Upper lobe of left lung (tissue), 6 donors: ENCODE measurements at regions not wholly inside any gene's neighbourhood (a gene's known extent, or its start where the extent isn't known, plus 50 kb on each side); places are given as distances from the start of the nearest gene placed in this dataset.

ENCODE experiments used
- ATAC-seq, 2 donors: fragments of 200-7000 bp; cut with Tn5 transposase; one replicate each; pipeline ENCODE4 v1.9.1; 2022; ENCODE audit warnings: mild to moderate bottlenecking in 2 of 2, moderate library complexity in 2 of 2; ENCODE audit not compliant: low FRiP score in 2 of 2
- DNase-seq, 2 donors: peaks; one replicate each; pipeline ENCODE4 v3.0.0-alpha.2; 2019 to 2020
- H3K27ac ChIP-seq, 4 donors: fragments of 200-600 bp; sonication (generic); one replicate each; pipeline ENCODE4 v1.5.1; 2016 to 2019
- H3K27me3 ChIP-seq, 4 donors: fragments of 200-600 bp; sonication (generic); one replicate each; pipeline ENCODE4 v1.5.1; 2017 to 2019
- H3K36me3 ChIP-seq, 4 donors: fragments of 200-600 bp; sonication (generic); one replicate each; pipeline ENCODE4 v1.5.1; 2016 to 2019
- H3K4me1 ChIP-seq, 4 donors: fragments of 200-600 bp; sonication (generic); one replicate each; pipeline ENCODE4 v1.5.1; 2018 to 2019
- H3K4me3 ChIP-seq, 4 donors: fragments of 200-600 bp; sonication (generic); one replicate each; pipeline ENCODE4 v1.5.1; 2017 to 2019; ENCODE audit warnings: mild to moderate bottlenecking in 2 of 4, moderate library complexity in 1 of 4
- H3K9me3 ChIP-seq, 4 donors: fragments of 200-600 bp; sonication (generic); one replicate each; pipeline ENCODE4 v1.5.1; 2018 to 2019
- EP300 ChIP-seq, 4 donors: sonication (generic); formaldehyde crosslinking; IDR thresholded peaks; one replicate each; pipeline ENCODE4 v1.5.1; 2017; ENCODE audit warnings: antibody characterized with exemption in 4 of 4, control low read depth in 2 of 4
- POLR2A ChIP-seq, 4 donors: fragments of 450-650 bp; IDR thresholded peaks; one replicate each; pipeline ENCODE4 v1.5.1; 2016 to 2017; ENCODE audit warnings: antibody characterized with exemption in 4 of 4, mild to moderate bottlenecking in 2 of 4
- POLR2AphosphoS5 ChIP-seq, 2 donors: sonication (generic); formaldehyde crosslinking; IDR thresholded peaks; one replicate each; pipeline ENCODE4 v1.5.1; 2017; ENCODE audit warnings: antibody characterized with exemption in 2 of 2
- WGBS, 2 donors: methylation state at CpG; one replicate each; pipeline ENCODE4 v1.1.5; 2017 to 2018; 5-methylcytosine and 5-hydroxymethylcytosine counted together
- TF ChIP-seq, protein P1 (sequence below), 6 experiments: fragments of 450-650 bp in 4 of 6; fragments of 200-600 bp in 2 of 6; sonication (generic) in 2 of 6; IDR thresholded peaks; one replicate each; pipeline ENCODE4 v1.5.1; 2016 to 2019; ENCODE audit warnings: antibody characterized with exemption in 6 of 6
- donor health status: DM: no; HTN: no; CAD: no; lungs with moderate emphysema.
- donor health status: DM: no; HTN: yes; CAD: no; lungs with severe emphysema.

- TF ChIP-seq, protein P1, sequence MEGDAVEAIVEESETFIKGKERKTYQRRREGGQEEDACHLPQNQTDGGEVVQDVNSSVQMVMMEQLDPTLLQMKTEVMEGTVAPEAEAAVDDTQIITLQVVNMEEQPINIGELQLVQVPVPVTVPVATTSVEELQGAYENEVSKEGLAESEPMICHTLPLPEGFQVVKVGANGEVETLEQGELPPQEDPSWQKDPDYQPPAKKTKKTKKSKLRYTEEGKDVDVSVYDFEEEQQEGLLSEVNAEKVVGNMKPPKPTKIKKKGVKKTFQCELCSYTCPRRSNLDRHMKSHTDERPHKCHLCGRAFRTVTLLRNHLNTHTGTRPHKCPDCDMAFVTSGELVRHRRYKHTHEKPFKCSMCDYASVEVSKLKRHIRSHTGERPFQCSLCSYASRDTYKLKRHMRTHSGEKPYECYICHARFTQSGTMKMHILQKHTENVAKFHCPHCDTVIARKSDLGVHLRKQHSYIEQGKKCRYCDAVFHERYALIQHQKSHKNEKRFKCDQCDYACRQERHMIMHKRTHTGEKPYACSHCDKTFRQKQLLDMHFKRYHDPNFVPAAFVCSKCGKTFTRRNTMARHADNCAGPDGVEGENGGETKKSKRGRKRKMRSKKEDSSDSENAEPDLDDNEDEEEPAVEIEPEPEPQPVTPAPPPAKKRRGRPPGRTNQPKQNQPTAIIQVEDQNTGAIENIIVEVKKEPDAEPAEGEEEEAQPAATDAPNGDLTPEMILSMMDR (IDR thresholded peaks at IDR 0.05): no peak
- no peak for TF ChIP-seq POLR2AphosphoS5 (IDR thresholded peaks at IDR 0.05)
- TF ChIP-seq EP300 (IDR thresholded peaks at IDR 0.05): no peak
- no peak for TF ChIP-seq POLR2A (IDR thresholded peaks at IDR 0.05)
- Histone ChIP-seq H3K4me3 (no peak overlapping the region), H3K4me1 (no peaks in the 10 kb centered on the region), H3K27me3 (no peaks in the 10 kb centered on the region), H3K36me3 (no peaks in the 10 kb centered on the region), H3K9me3 (no peaks in the 10 kb centered on the region), H3K27ac (no peak overlapping the region)
- DNase-seq: no peak
- WGBS, 2 donors: 92 to 94% methylated on average over 5 of the region's 5 CpGs
- ATAC-seq: no peak
These were observed 360.7 kb upstream of the CAMK1G start for GRCh38 chr1:209222826-209223225.

- no peak for DNase-seq
- TF ChIP-seq POLR2AphosphoS5 (IDR thresholded peaks at IDR 0.05) (no peak), EP300 (IDR thresholded peaks at IDR 0.05) (no peak), POLR2A (IDR thresholded peaks at IDR 0.05) (no peak)
- TF ChIP-seq, protein P1 (IDR thresholded peaks at IDR 0.05): no peak
- ATAC-seq: no peak
- WGBS, 2 donors: 37 to 59% methylated on average over 1 of the region's 1 CpG
- H3K36me3 ChIP-seq: no peaks in the 10 kb centered on the region
- H3K4me1 ChIP-seq: no peaks in the 10 kb centered on the region
- no peak overlapping the region for H3K27ac ChIP-seq
- no peaks in the 10 kb centered on the region for H3K9me3 ChIP-seq
- no peak overlapping the region for H3K4me3 ChIP-seq
- no peaks in the 10 kb centered on the region for H3K27me3 ChIP-seq
These were observed 359.7 kb upstream of the CAMK1G start for GRCh38 chr1:209223791-209224190.

DNA sequence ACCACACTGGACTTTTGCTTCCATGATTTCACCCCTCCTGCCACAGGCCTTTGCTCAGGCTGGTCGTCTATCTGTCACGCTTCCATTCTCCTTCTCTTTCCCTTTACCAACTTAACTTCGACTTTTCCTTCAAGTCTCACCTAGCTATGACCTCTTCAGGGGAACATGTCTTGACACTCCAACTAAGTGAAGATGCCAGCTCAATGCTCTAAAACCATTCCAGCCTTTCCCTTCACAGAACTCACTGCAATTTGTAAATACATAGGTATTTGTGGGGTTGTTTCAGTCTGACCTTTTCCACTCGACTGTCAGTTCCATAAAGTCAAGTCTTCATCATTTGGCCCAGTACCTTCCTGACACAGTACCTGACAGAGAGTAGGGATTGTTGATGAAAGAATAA, 358.6 kb upstream of the CAMK1G start:
- TF ChIP-seq, protein P1 (IDR thresholded peaks at IDR 0.05): no peak
- TF ChIP-seq POLR2AphosphoS5 (IDR thresholded peaks at IDR 0.05): no peak
- TF ChIP-seq EP300 (IDR thresholded peaks at IDR 0.05): no peak
- TF ChIP-seq POLR2A (IDR thresholded peaks at IDR 0.05): no peak
- Histone ChIP-seq H3K27me3 (no peaks in the 10 kb centered on the region), H3K9me3 (no peaks in the 10 kb centered on the region), H3K4me3 (no peak overlapping the region), H3K36me3 (no peaks in the 10 kb centered on the region), H3K4me1 (no peaks in the 10 kb centered on the region), H3K27ac (no peak overlapping the region)
- DNase-seq (no peak), ATAC-seq (no peak)
- 85 to 88% methylated on average over 4 of the region's 4 CpGs for WGBS, 2 donors

- Histone ChIP-seq H3K4me3 (no peak overlapping the region), H3K4me1 (peaks cover 0 to 3% (median 0%) of the 10 kb centered on the region in 4 donors), H3K27me3 (peaks cover 0 to 9% (median 4%) of the 10 kb centered on the region in 4 donors), H3K36me3 (no peaks in the 10 kb centered on the region), H3K9me3 (peaks cover 6 to 11% (median 6%) of the 10 kb centered on the region in 4 donors), H3K27ac (no peak overlapping the region)
- DNase-seq (no peak), ATAC-seq (no peak)
- 81 to 82% methylated on average over 6 of the region's 6 CpGs for WGBS, 2 donors
- no peak for TF ChIP-seq POLR2A (IDR thresholded peaks at IDR 0.05)
- no peak for TF ChIP-seq EP300 (IDR thresholded peaks at IDR 0.05)
- no peak for TF ChIP-seq POLR2AphosphoS5 (IDR thresholded peaks at IDR 0.05)
- TF ChIP-seq, protein P1 (IDR thresholded peaks at IDR 0.05): no peak
These were observed 356.3 kb upstream of the CAMK1G start for GRCh38 chr1:209227171-209227570.

DNA sequence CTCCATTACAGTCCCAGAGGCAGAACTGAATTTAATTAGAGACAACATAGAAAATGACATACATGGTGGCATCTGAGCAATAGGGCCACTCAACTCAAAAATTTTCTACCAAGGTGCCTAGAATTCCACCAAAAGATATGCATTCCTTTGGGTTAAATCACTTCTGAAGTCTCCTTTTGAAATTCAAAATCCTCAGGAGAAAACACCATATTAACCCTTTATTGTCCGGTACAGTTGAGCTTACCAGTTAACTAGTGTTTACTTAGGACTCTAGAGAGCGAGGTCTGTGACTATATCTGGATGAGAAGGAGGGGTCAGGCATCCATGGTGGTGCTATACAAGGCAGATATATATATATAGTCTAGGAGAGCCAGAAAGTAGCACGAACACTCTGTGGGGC, 355.6 kb upstream of the CAMK1G start:
- ATAC-seq: no peak
- Histone ChIP-seq H3K4me1 (peaks cover 0 to 3% (median 0%) of the 10 kb centered on the region in 4 donors), H3K27me3 (peaks cover 0 to 9% (median 4%) of the 10 kb centered on the region in 4 donors), H3K4me3 (no peak overlapping the region), H3K9me3 (peaks cover 6 to 11% (median 6%) of the 10 kb centered on the region in 4 donors), H3K36me3 (no peaks in the 10 kb centered on the region), H3K27ac (no peak overlapping the region)
- WGBS, 2 donors: 66 to 70% methylated on average over 3 of the region's 3 CpGs
- DNase-seq: no peak
- TF ChIP-seq, protein P1 (IDR thresholded peaks at IDR 0.05): no peak
- TF ChIP-seq POLR2A (IDR thresholded peaks at IDR 0.05) (no peak), POLR2AphosphoS5 (IDR thresholded peaks at IDR 0.05) (no peak), EP300 (IDR thresholded peaks at IDR 0.05) (no peak)
